GM23248 (cell line): ENCODE measurements at regions not wholly inside any gene's neighbourhood (a gene's known extent, or its start where the extent isn't known, plus 50 kb on each side); places are given as distances from the start of the nearest gene placed in this dataset.

Source experiments
- EZH2 ChIP-seq: fragments of 200-600 bp; sonication (generic); IDR thresholded peaks from 2 replicates; pipeline ENCODE4 v1.6.1; 2018; ENCODE audit warnings: antibody characterized with exemption, mild to moderate bottlenecking; ENCODE audit not compliant: insufficient read depth, poor library complexity, severe bottlenecking
- EZH2phosphoT487 ChIP-seq: fragments of 200-600 bp; sonication (generic); IDR thresholded peaks from 2 replicates; pipeline ENCODE4 v1.6.1; 2018; ENCODE audit warnings: antibody characterized with exemption, moderate library complexity, mild to moderate bottlenecking, low read depth; ENCODE audit not compliant: insufficient read depth

GRCh38 chr6:93974332-93974731 lies 555.0 kb upstream of the EPHA7 start:
- TF ChIP-seq EZH2phosphoT487: no peak
- TF ChIP-seq EZH2: no peak
